T-cell (primary cell): ENCODE measurements at regions not wholly inside any gene's neighbourhood (a gene's known extent, or its start where the extent isn't known, plus 50 kb on each side); places are given as distances from the start of the nearest gene placed in this dataset.

Experiments
- ATAC-seq, 4 experiments: fragments of 200-7000 bp in 3 of 4; fragments of 150-1000 bp in 1 of 4; cut with Tn5 transposase; replicated peaks in 1 of 4; 1 replicate in 3 of 4; 2 replicates in 1 of 4; pipeline ENCODE4 v1.10.0; 2021; ENCODE audit warnings: moderate library complexity in 3 of 4, mild to moderate bottlenecking in 2 of 4, moderate number of reproducible peaks in 1 of 4
- CTCF ChIA-PET, 2 donors: fragments of 300-600 bp; sonication (Branson Sonifier 250); formaldehyde crosslinking; loops; one replicate each; lab custom pipeline; 2022; ENCODE audit warnings: antibody characterized with exemption in 2 of 2; lab: Charles Lee
- POLR2A ChIA-PET, 2 donors: fragments of 300-600 bp; sonication (Branson Sonifier 250); formaldehyde crosslinking; loops; one replicate each; lab custom pipeline; 2022; ENCODE audit warnings: antibody characterized with exemption in 2 of 2; lab: Charles Lee
- DNase-seq, 35 experiments: peaks; one replicate each; pipeline versions ENCODE4 v3.0.0 to v3.0.0-alpha.2; 2013 to 2023
- H3K27ac ChIP-seq: one replicate; pipeline ENCODE4 v1.5.1; 2013; ENCODE audit warnings: low read length
- H3K27me3 ChIP-seq, 2 experiments: replicated peaks in 1 of 2; 1 replicate in 1 of 2; 2 replicates in 1 of 2; pipeline versions ENCODE4 v1.6.1 to v1.7.0; 2013; ENCODE audit warnings: low read length in 1 of 2, mixed read lengths in 1 of 2; ENCODE audit not compliant: control insufficient read depth in 2 of 2, insufficient read depth in 2 of 2; ENCODE audit errors: extremely low read depth in 1 of 2
- H3K36me3 ChIP-seq, 2 donors: 1 replicate in 1 of 2; 2 replicates in 1 of 2; pipeline versions ENCODE4 v1.6.1 to v1.7.0; 2013; ENCODE audit warnings: low read length in 1 of 2; ENCODE audit not compliant: control insufficient read depth in 2 of 2, insufficient read depth in 1 of 2; ENCODE audit errors: extremely low read depth in 1 of 2
- H3K4me1 ChIP-seq, 2 experiments: 1 replicate in 1 of 2; 2 replicates in 1 of 2; pipeline versions ENCODE4 v1.6.1 to v1.7.0; 2013; ENCODE audit warnings: low read length in 2 of 2, mixed read lengths in 1 of 2; ENCODE audit not compliant: insufficient read depth in 2 of 2, control insufficient read depth in 1 of 2; ENCODE audit errors: extremely low read depth in 1 of 2
- H3K4me3 ChIP-seq, 2 donors: 1 replicate in 1 of 2; 2 replicates in 1 of 2; pipeline versions ENCODE4 v1.5.1 to v1.7.0; 2013; ENCODE audit warnings: mild to moderate bottlenecking in 2 of 2, low read length in 1 of 2, moderate library complexity in 1 of 2; ENCODE audit not compliant: control insufficient read depth in 1 of 2; ENCODE audit errors: extremely low read depth in 1 of 2
- H3K9me3 ChIP-seq: 2 replicates; pipeline ENCODE4 v1.7.0; 2013
- H3K27ac Mint-ChIP-seq, 2 donors: one replicate each; pipeline ENCODE4 v1.8.0; 2020 to 2021; ENCODE audit warnings: mild to moderate bottlenecking in 2 of 2, mixed read lengths in 2 of 2
- H3K27me3 Mint-ChIP-seq, 2 donors: one replicate each; pipeline ENCODE4 v1.8.0; 2021 to 2022; ENCODE audit warnings: mixed read lengths in 2 of 2
- H3K36me3 Mint-ChIP-seq: one replicate; pipeline ENCODE4 v1.8.0; 2021; ENCODE audit warnings: mixed read lengths
- H3K4me1 Mint-ChIP-seq, 3 donors: one replicate each; pipeline ENCODE4 v1.8.0; 2020 to 2022; ENCODE audit warnings: mixed read lengths in 3 of 3, mild to moderate bottlenecking in 1 of 3
- H3K4me3 Mint-ChIP-seq, 3 donors: one replicate each; pipeline ENCODE4 v1.8.0; 2020 to 2022; ENCODE audit warnings: mild to moderate bottlenecking in 3 of 3, mixed read lengths in 3 of 3, moderate library complexity in 3 of 3
- H3K9me3 Mint-ChIP-seq, 3 donors: one replicate each; pipeline ENCODE4 v1.8.0; 2020 to 2022; ENCODE audit warnings: mixed read lengths in 3 of 3
- WGBS: methylation state at CpG from one replicate; pipeline ENCODE4 v1.1.5; 2013; ENCODE audit warnings: missing lambda C conversion rate; ENCODE audit not compliant: insufficient coverage; 5-methylcytosine and 5-hydroxymethylcytosine counted together

DNA sequence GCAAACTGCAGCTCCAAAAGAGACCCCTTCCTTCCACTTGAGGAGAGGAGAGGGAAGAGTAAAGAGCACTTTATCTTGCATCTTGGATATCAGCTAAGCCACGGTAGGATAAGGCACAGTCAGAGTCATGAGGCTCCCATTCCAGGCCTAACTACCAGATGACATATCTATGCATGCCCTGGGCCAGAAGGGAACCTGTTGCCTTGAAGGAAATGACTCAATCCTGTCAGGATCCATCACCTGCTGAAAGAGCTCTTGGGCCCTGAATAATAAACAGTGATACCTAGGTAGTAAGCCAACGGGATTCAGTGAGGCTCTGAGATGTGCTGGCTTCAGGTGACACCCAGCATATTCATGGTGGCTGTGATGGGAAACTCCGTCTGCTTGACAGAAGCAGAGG is 118.5 kb upstream of the EPHA3 start:
- Mint-ChIP-seq H3K36me3 (no peaks in the 10 kb centered on the region), H3K4me1 (no peaks in the 10 kb centered on the region), H3K27ac (no peak overlapping the region), H3K27me3 (no peaks in the 10 kb centered on the region), H3K4me3 (no peak overlapping the region), H3K9me3 (peaks cover 0 to 6% (median 3%) of the 10 kb centered on the region in 3 donors)
- POLR2A ChIA-PET = no interaction called here
- Histone ChIP-seq H3K9me3 (no peaks in the 10 kb centered on the region), H3K4me1 (no peaks in the 10 kb centered on the region), H3K4me3 (no peak overlapping the region), H3K36me3 (no peaks in the 10 kb centered on the region), H3K27me3 (no peaks in the 10 kb centered on the region), H3K27ac (no peak overlapping the region)
- CTCF ChIA-PET = interaction anchor here in 1 of 2 donors (0.6 kb wide), 1 partner anchor 27 kb away, joined by 3 read pairs; no protein-coding TSS in a partner anchor
- DNase-seq (no peak), ATAC-seq (no peak)
- WGBS = 81% methylated on average over 3 of the region's 3 CpGs

- CTCF ChIA-PET = no interaction called here
- Mint-ChIP-seq H3K27me3 (no peaks in the 10 kb centered on the region), H3K4me1 (no peaks in the 10 kb centered on the region), H3K27ac (no peak overlapping the region), H3K36me3 (no peaks in the 10 kb centered on the region), H3K4me3 (no peak overlapping the region), H3K9me3 (peaks cover 0 to 6% (median 3%) of the 10 kb centered on the region in 3 donors)
- POLR2A ChIA-PET = no interaction called here
- H3K4me3 ChIP-seq = no peak overlapping the region
- no peaks in the 10 kb centered on the region for H3K36me3 ChIP-seq
- no peaks in the 10 kb centered on the region for H3K9me3 ChIP-seq
- DNase-seq (no peak), ATAC-seq (no peak)
- no peaks in the 10 kb centered on the region for H3K4me1 ChIP-seq
- no peaks in the 10 kb centered on the region for H3K27me3 ChIP-seq
- H3K27ac ChIP-seq = no peak overlapping the region
Measured at GRCh38 chr3:88991496-88991895, 115.9 kb upstream of the EPHA3 start.

- ATAC-seq (no peak), DNase-seq (no peak)
- Histone ChIP-seq H3K4me3 (no peak overlapping the region), H3K27ac (no peak overlapping the region), H3K4me1 (no peaks in the 10 kb centered on the region), H3K27me3 (no peaks in the 10 kb centered on the region), H3K9me3 (no peaks in the 10 kb centered on the region), H3K36me3 (no peaks in the 10 kb centered on the region)
- ChIA-PET CTCF (interaction anchor here in 1 of 2 donors (0.6 kb wide), 1 partner anchor 47 kb away, joined by 3 read pairs; no protein-coding TSS in a partner anchor), POLR2A (no interaction called here)
- H3K36me3 Mint-ChIP-seq = no peaks in the 10 kb centered on the region
- H3K4me1 Mint-ChIP-seq = no peaks in the 10 kb centered on the region
- no peaks in the 10 kb centered on the region for H3K27me3 Mint-ChIP-seq
- no peak overlapping the region for H3K4me3 Mint-ChIP-seq
- H3K27ac Mint-ChIP-seq = no peak overlapping the region
- peaks cover 4 to 11% (median 11%) of the 10 kb centered on the region in 3 donors for H3K9me3 Mint-ChIP-seq
- WGBS = 74% methylated on average over 3 of the region's 3 CpGs
Measured at GRCh38 chr3:88996691-88997090, 110.7 kb upstream of the EPHA3 start.

DNA sequence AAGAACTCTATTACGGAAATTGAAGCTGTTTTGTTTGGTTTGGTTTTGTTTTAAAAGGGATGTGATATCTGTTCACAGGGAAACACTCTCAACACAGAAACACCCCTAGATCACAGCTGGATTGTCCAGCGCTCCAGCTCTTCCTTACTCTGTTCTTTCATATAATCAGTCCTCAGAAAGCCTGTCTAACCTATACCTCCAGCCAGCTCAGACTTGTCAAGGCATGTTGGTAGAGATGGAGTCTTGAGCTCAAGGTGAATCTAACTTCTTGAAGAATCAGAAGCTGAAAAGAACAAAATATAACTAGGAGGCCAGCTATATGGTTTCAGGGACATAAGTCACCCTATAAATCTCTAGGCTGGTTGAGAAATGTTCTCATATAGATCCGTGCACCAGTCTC is 110.2 kb upstream of the EPHA3 start:
- H3K4me1 Mint-ChIP-seq = no peaks in the 10 kb centered on the region
- H3K27ac Mint-ChIP-seq = no peak overlapping the region
- WGBS = no CpG with 5 or more reads among the region's 3 CpGs
- Histone ChIP-seq H3K4me1 (no peaks in the 10 kb centered on the region), H3K9me3 (no peaks in the 10 kb centered on the region), H3K27me3 (no peaks in the 10 kb centered on the region), H3K27ac (no peak overlapping the region), H3K4me3 (no peak overlapping the region), H3K36me3 (no peaks in the 10 kb centered on the region)
- H3K9me3 Mint-ChIP-seq = peaks cover 4 to 11% (median 11%) of the 10 kb centered on the region in 3 donors
- CTCF ChIA-PET = interaction anchor here in 1 of 2 donors (0.6 kb wide), 1 partner anchor 47 kb away, joined by 3 read pairs; no protein-coding TSS in a partner anchor
- no peaks in the 10 kb centered on the region for H3K27me3 Mint-ChIP-seq
- H3K4me3 Mint-ChIP-seq = no peak overlapping the region
- no peak for ATAC-seq
- DNase-seq = no peak
- POLR2A ChIA-PET = no interaction called here
- H3K36me3 Mint-ChIP-seq = no peaks in the 10 kb centered on the region

DNA sequence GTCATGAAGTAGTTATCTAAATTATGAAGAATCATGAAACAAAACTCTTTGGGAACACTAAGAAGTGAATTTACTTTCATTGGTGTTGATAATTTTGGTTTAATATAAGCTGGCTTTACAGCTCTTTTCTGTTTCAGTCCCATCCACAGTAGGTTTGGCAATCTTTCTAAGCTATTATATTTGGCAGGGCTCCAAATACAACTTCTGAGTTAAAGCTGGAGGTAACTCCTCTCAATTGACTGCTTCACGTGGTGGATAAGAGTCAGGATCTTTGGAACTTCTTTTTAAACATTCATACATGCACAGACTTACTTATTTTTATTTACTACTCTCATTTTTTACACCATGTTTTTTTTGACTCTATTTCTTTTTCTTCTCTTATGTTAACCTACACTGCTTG is 106.5 kb upstream of the EPHA3 start:
- Histone ChIP-seq H3K36me3 (no peaks in the 10 kb centered on the region), H3K27me3 (no peaks in the 10 kb centered on the region), H3K4me3 (no peak overlapping the region), H3K27ac (no peak overlapping the region), H3K9me3 (no peaks in the 10 kb centered on the region), H3K4me1 (no peaks in the 10 kb centered on the region)
- no peaks in the 10 kb centered on the region for H3K27me3 Mint-ChIP-seq
- DNase-seq (no peak), ATAC-seq (no peak)
- H3K4me3 Mint-ChIP-seq = no peak overlapping the region
- POLR2A ChIA-PET = no interaction called here
- no peak overlapping the region for H3K27ac Mint-ChIP-seq
- H3K4me1 Mint-ChIP-seq = no peaks in the 10 kb centered on the region
- H3K36me3 Mint-ChIP-seq = no peaks in the 10 kb centered on the region
- WGBS = no CpG with 5 or more reads among the region's 1 CpG
- CTCF ChIA-PET = no interaction called here
- H3K9me3 Mint-ChIP-seq = peaks cover 10 to 13% (median 11%) of the 10 kb centered on the region in 3 donors

DNA sequence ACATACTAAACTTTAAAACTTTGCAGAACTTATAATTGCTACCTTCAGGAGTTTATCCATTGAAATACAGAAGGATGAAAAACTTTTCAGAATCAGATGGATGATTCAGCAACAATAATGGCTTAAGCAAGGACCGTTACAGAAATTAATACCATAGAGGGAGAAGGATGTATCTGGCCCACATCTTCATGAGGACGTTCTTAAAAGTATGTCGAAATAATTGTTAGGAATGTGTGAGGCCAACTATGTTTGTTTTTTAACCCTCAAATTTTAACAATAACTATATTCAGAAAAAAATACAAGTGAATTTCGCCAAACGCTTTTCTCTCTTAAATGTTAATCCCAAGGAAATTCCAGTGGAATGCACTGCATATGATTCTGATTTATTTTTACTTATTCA is 105.2 kb upstream of the EPHA3 start:
- H3K9me3 ChIP-seq = no peaks in the 10 kb centered on the region
- CTCF ChIA-PET = no interaction called here
- no CpG with 5 or more reads among the region's 5 CpGs for WGBS
- Mint-ChIP-seq H3K4me1 (no peaks in the 10 kb centered on the region), H3K4me3 (no peak overlapping the region), H3K9me3 (peaks cover 10 to 17% (median 11%) of the 10 kb centered on the region in 3 donors), H3K36me3 (no peaks in the 10 kb centered on the region), H3K27me3 (no peaks in the 10 kb centered on the region), H3K27ac (no peak overlapping the region)
- H3K36me3 ChIP-seq = no peaks in the 10 kb centered on the region
- ATAC-seq = no peak
- no peaks in the 10 kb centered on the region for H3K27me3 ChIP-seq
- DNase-seq = no peak
- POLR2A ChIA-PET = no interaction called here
- no peak overlapping the region for H3K4me3 ChIP-seq
- no peaks in the 10 kb centered on the region for H3K4me1 ChIP-seq
- H3K27ac ChIP-seq = no peak overlapping the region

- Mint-ChIP-seq H3K9me3 (peaks cover 6 to 13% (median 6%) of the 10 kb centered on the region in 3 donors), H3K27me3 (no peaks in the 10 kb centered on the region), H3K36me3 (no peaks in the 10 kb centered on the region), H3K27ac (no peak overlapping the region), H3K4me1 (no peaks in the 10 kb centered on the region), H3K4me3 (no peak overlapping the region)
- ChIA-PET CTCF (interaction anchor here in 1 of 2 donors (0.7 kb wide), 1 partner anchor 1313 kb away, joined by 3 read pairs; no protein-coding TSS in a partner anchor), POLR2A (no interaction called here)
- no peaks in the 10 kb centered on the region for H3K36me3 ChIP-seq
- ATAC-seq = no peak
- WGBS = no CpG with 5 or more reads among the region's 3 CpGs
- no peaks in the 10 kb centered on the region for H3K27me3 ChIP-seq
- DNase-seq = no peak
- H3K27ac ChIP-seq = no peak overlapping the region
- H3K4me3 ChIP-seq = no peak overlapping the region
- H3K4me1 ChIP-seq = no peaks in the 10 kb centered on the region
- H3K9me3 ChIP-seq = no peaks in the 10 kb centered on the region
Measured at GRCh38 chr3:89013536-89013935, 93.9 kb upstream of the EPHA3 start.
